HAP-1 (cell line): ENCODE measurements at regions not wholly inside any gene's neighbourhood (a gene's known extent, or its start where the extent isn't known, plus 50 kb on each side); places are given as distances from the start of the nearest gene placed in this dataset.

Source experiments
- DNase-seq, 2 experiments: peaks; one replicate each; pipeline ENCODE4 v3.0.0-alpha.2; 2016 to 2020; ENCODE audit warnings: low spot score in 2 of 2
- H3K27me3 ChIP-seq: fragments of 250-450 bp; sonication (Bioruptor Pico); 2 replicates; pipeline ENCODE4 v1.5.1; 2020; ENCODE audit warnings: low read depth, mild to moderate bottlenecking, moderate library complexity
- H3K36me3 ChIP-seq: fragments of 250-450 bp; sonication (Bioruptor Pico); replicated peaks from 2 replicates; pipeline ENCODE4 v1.5.1; 2020; ENCODE audit warnings: mild to moderate bottlenecking
- H3K4me1 ChIP-seq: fragments of 250-450 bp; sonication (Bioruptor Pico); 2 replicates; pipeline ENCODE4 v1.5.1; 2020; ENCODE audit warnings: mild to moderate bottlenecking
- H3K4me3 ChIP-seq: fragments of 250-450 bp; sonication (Bioruptor Pico); 2 replicates; pipeline ENCODE4 v1.5.1; 2020; ENCODE audit warnings: mild to moderate bottlenecking, moderate library complexity
- H3K9me3 ChIP-seq: fragments of 250-450 bp; sonication (Bioruptor Pico); 2 replicates; pipeline ENCODE4 v1.5.1; 2020; ENCODE audit warnings: mild to moderate bottlenecking, moderate library complexity
- in situ Hi-C: fragments of 300-500 bp; cut with MboI; formaldehyde crosslinking; loops from 3 replicates; pipeline ENCODE4 v1.14.3; 2020; ENCODE audit warnings: low sequenced_read_pairs, inconsistent platforms, mixed read lengths

- no peak overlapping the region for H3K4me3 ChIP-seq
- H3K9me3 ChIP-seq, result peaks cover 10% of the 10 kb centered on the region
- in situ Hi-C loops, result no loop called here
- no peaks in the 10 kb centered on the region for H3K36me3 ChIP-seq
- no peak for DNase-seq
- no peaks in the 10 kb centered on the region for H3K4me1 ChIP-seq
- H3K27me3 ChIP-seq, result no peaks in the 10 kb centered on the region
These were observed 74.7 kb upstream of the ZNF236 start for GRCh38 chr18:76747676-76748075.

GRCh38 chr18:76741346-76741745 lies 81.0 kb upstream of the ZNF236 start:
- no peaks in the 10 kb centered on the region for H3K27me3 ChIP-seq
- H3K4me3 ChIP-seq, result no peak overlapping the region
- H3K36me3 ChIP-seq, result no peaks in the 10 kb centered on the region
- no peak for DNase-seq
- no peaks in the 10 kb centered on the region for H3K4me1 ChIP-seq
- H3K9me3 ChIP-seq, result no peaks in the 10 kb centered on the region
- in situ Hi-C loops, result no loop called here

- H3K4me1 ChIP-seq, result no peaks in the 10 kb centered on the region
- H3K9me3 ChIP-seq, result no peaks in the 10 kb centered on the region
- no peak for DNase-seq
- no peaks in the 10 kb centered on the region for H3K36me3 ChIP-seq
- H3K27me3 ChIP-seq, result no peaks in the 10 kb centered on the region; the same call in 1 of the 2 replicates
- H3K4me3 ChIP-seq, result no peak overlapping the region
- in situ Hi-C loops, result no loop called here
These were observed 86.0 kb upstream of the ZNF236 start for GRCh38 chr18:76736309-76736708.

- Histone ChIP-seq H3K4me1 (no peaks in the 10 kb centered on the region), H3K27me3 (no peaks in the 10 kb centered on the region; the same call in 1 of the 2 replicates), H3K4me3 (no peak overlapping the region), H3K9me3 (peaks cover 2% of the 10 kb centered on the region; the same call in 1 of the 2 replicates), H3K36me3 (no peaks in the 10 kb centered on the region)
- no peak for DNase-seq
- in situ Hi-C loops, result no loop called here
These were observed 91.5 kb upstream of the ZNF236 start for GRCh38 chr18:76730901-76731300.

GRCh38 chr18:76727589-76727988 lies 94.8 kb upstream of the ZNF236 start:
- Histone ChIP-seq H3K9me3 (peaks cover 2% of the 10 kb centered on the region; the same call in 1 of the 2 replicates), H3K4me3 (no peak overlapping the region), H3K27me3 (no peaks in the 10 kb centered on the region), H3K4me1 (no peaks in the 10 kb centered on the region), H3K36me3 (no peaks in the 10 kb centered on the region)
- DNase-seq, result no peak
- in situ Hi-C loops, result no loop called here

GRCh38 chr18:76725445-76725844 lies 96.9 kb upstream of the ZNF236 start:
- Histone ChIP-seq H3K36me3 (no peaks in the 10 kb centered on the region), H3K27me3 (no peaks in the 10 kb centered on the region), H3K4me3 (no peak overlapping the region), H3K9me3 (peaks cover 2% of the 10 kb centered on the region; the same call in 1 of the 2 replicates), H3K4me1 (no peaks in the 10 kb centered on the region)
- in situ Hi-C loops, result no loop called here
- DNase-seq, result no peak

- no peaks in the 10 kb centered on the region for H3K4me1 ChIP-seq
These were observed 99.9 kb upstream of the ZNF236 start for GRCh38 chr18:76722224-76723061.

GRCh38 chr18:76721207-76721996 lies 101.0 kb upstream of the ZNF236 start:
- no peaks in the 10 kb centered on the region for H3K4me1 ChIP-seq
- no peaks in the 10 kb centered on the region; the same call in 1 of the 2 replicates for H3K9me3 ChIP-seq
- no peaks in the 10 kb centered on the region for H3K27me3 ChIP-seq
- no peak for DNase-seq
- in situ Hi-C loops, result no loop called here
- H3K36me3 ChIP-seq, result no peaks in the 10 kb centered on the region
- no peak overlapping the region for H3K4me3 ChIP-seq

More at GRCh38 chr18:76722224-76723061, 99.9 kb upstream of the ZNF236 start:
- Histone ChIP-seq H3K36me3 (no peaks in the 10 kb centered on the region), H3K27me3 (no peaks in the 10 kb centered on the region), H3K4me3 (no peak overlapping the region), H3K9me3 (no peaks in the 10 kb centered on the region; the same call in 1 of the 2 replicates)
- in situ Hi-C loops, result no loop called here
- DNase-seq, result no peak

GRCh38 chr18:76720683-76721082 lies 101.7 kb upstream of the ZNF236 start:
- Histone ChIP-seq H3K9me3 (no peaks in the 10 kb centered on the region), H3K4me3 (no peak overlapping the region)
- in situ Hi-C loops, result no loop called here

GRCh38 chr18:76715012-76715610 lies 107.2 kb upstream of the ZNF236 start:
- no peak overlapping the region for H3K4me3 ChIP-seq
- DNase-seq, result no peak
- H3K36me3 ChIP-seq, result no peaks in the 10 kb centered on the region
- no peaks in the 10 kb centered on the region for H3K4me1 ChIP-seq
- no peaks in the 10 kb centered on the region for H3K9me3 ChIP-seq
- H3K27me3 ChIP-seq, result no peaks in the 10 kb centered on the region
- in situ Hi-C loops, result no loop called here

More at GRCh38 chr18:76720683-76721082, 101.7 kb upstream of the ZNF236 start:
- H3K4me1 ChIP-seq, result no peaks in the 10 kb centered on the region
- no peaks in the 10 kb centered on the region for H3K36me3 ChIP-seq
- no peaks in the 10 kb centered on the region for H3K27me3 ChIP-seq
- DNase-seq, result no peak

- no peaks in the 10 kb centered on the region for H3K27me3 ChIP-seq
- no peak for DNase-seq
- H3K4me1 ChIP-seq, result no peaks in the 10 kb centered on the region
- no peaks in the 10 kb centered on the region for H3K36me3 ChIP-seq
- H3K9me3 ChIP-seq, result no peaks in the 10 kb centered on the region
- no peak overlapping the region for H3K4me3 ChIP-seq
- in situ Hi-C loops, result no loop called here
These were observed 108.9 kb upstream of the ZNF236 start for GRCh38 chr18:76713432-76713831.

GRCh38 chr18:76712511-76713140 lies 109.7 kb upstream of the ZNF236 start:
- Histone ChIP-seq H3K4me3 (no peak overlapping the region), H3K9me3 (no peaks in the 10 kb centered on the region), H3K27me3 (no peaks in the 10 kb centered on the region), H3K4me1 (no peaks in the 10 kb centered on the region), H3K36me3 (no peaks in the 10 kb centered on the region)
- in situ Hi-C loops, result no loop called here
- no peak for DNase-seq

- DNase-seq, result no peak
- in situ Hi-C loops, result no loop called here
- H3K4me3 ChIP-seq, result no peak overlapping the region
- no peaks in the 10 kb centered on the region for H3K27me3 ChIP-seq
- no peaks in the 10 kb centered on the region for H3K4me1 ChIP-seq
- no peaks in the 10 kb centered on the region for H3K36me3 ChIP-seq
- H3K9me3 ChIP-seq, result no peaks in the 10 kb centered on the region
These were observed 111.5 kb upstream of the ZNF236 start for GRCh38 chr18:76710646-76711520.
